Fibroblast of the aortic adventitia (primary cell): ENCODE measurements at regions not wholly inside any gene's neighbourhood (a gene's known extent, or its start where the extent isn't known, plus 50 kb on each side); places are given as distances from the start of the nearest gene placed in this dataset.

Source experiments
- DNase-seq: peaks from one replicate; pipeline ENCODE4 v3.0.0-alpha.2; 2010; ENCODE audit warnings: low read depth
- H3K4me3 ChIP-seq: 2 replicates; pipeline ENCODE4 v1.5.1; 2011; ENCODE audit warnings: low read depth, mild to moderate bottlenecking, control low read depth, low read length, moderate library complexity
- TF ChIP-seq, protein P1 (sequence below): IDR thresholded peaks from 2 replicates; pipeline ENCODE4 v1.5.1; 2011; ENCODE audit warnings: mild to moderate bottlenecking, low read length, control low read depth, inconsistent platforms; ENCODE audit not compliant: insufficient read depth

DNA sequence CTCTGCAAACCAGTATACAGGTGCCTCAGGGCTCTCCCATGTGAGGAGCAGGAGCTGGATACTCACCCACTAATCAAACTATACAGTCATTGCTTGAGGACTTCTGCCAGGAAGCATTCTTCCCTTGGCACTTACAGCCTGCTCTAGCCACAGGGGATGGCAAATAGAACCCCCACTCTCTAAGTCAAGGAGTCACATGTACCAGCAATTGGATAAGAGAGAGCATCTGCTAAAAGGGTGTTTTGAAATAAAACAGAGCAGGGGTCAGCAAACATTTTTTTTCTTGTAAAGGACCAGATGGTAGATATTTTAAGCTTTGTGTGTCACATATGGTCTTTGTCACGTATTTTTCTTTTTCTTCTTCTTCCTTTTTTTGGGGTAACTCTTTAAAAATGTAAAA, 865.2 kb upstream of the GHITM start:
- no peak for DNase-seq
- H3K4me3 ChIP-seq, result no peak overlapping the region
- TF ChIP-seq, protein P1, sequence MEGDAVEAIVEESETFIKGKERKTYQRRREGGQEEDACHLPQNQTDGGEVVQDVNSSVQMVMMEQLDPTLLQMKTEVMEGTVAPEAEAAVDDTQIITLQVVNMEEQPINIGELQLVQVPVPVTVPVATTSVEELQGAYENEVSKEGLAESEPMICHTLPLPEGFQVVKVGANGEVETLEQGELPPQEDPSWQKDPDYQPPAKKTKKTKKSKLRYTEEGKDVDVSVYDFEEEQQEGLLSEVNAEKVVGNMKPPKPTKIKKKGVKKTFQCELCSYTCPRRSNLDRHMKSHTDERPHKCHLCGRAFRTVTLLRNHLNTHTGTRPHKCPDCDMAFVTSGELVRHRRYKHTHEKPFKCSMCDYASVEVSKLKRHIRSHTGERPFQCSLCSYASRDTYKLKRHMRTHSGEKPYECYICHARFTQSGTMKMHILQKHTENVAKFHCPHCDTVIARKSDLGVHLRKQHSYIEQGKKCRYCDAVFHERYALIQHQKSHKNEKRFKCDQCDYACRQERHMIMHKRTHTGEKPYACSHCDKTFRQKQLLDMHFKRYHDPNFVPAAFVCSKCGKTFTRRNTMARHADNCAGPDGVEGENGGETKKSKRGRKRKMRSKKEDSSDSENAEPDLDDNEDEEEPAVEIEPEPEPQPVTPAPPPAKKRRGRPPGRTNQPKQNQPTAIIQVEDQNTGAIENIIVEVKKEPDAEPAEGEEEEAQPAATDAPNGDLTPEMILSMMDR, result no peak

DNA sequence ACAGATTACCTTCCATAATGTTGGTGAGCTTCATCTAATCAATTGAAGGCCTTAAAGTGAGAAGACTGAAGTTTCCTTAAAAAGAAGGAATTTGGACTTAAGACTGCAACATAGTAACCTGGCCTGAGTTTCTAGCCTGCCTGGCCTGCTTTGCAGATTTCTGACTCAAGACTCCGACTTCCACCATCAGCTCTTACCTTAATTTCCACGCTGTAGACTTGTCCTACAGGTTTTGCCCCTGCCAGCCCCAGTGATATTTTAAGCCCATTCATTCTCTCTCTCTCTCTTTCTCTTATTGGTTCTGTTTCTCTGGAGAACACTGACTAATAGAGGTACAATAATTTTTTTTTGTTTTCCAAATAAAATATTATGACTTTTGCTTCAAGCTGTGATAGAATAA, 862.3 kb upstream of the GHITM start:
- DNase-seq, result no peak
- no peak overlapping the region for H3K4me3 ChIP-seq
- TF ChIP-seq, protein P1, result no peak

DNA sequence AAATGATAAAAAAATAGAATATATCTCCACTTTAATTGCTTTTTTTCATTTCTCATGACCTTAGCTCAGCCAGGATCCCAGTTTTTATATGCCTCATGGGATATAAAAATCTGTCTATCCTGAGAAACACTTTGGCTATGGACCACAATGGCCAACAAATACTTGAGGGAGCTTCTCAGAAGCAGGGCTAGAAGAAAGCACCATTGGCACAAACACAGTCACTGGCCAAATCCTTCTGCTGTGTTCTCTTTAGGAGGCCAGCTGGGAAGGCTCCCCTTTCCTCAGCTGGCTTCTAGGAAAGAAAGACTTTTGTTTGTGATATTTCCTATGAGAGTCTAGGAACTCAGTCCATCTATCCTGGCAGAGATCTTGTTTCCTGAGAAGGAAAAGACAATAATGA, 856.2 kb upstream of the GHITM start:
- DNase-seq, result no peak
- no peak overlapping the region for H3K4me3 ChIP-seq
- TF ChIP-seq, protein P1, result no peak

DNA sequence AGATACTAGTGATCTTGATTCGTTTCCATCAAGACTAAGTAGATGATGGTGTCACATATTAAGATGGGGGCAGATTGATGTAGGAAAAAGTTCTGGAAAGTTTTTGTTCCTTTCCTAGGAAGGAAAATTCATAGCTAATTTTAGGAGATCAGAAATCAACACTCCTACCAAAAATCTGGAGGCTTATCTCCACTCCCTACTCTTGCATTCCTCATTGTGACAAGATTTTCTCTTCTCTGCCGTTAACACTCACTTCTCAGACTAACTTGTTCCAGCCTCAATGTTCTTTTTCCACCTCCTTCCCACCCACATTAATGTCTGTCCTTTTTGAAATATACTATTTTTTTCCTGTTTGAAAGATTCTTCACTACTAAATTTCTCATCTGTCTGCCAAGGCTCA, 851.9 kb upstream of the GHITM start:
- no peak for DNase-seq
- no peak overlapping the region for H3K4me3 ChIP-seq
- TF ChIP-seq, protein P1, result no peak

DNA sequence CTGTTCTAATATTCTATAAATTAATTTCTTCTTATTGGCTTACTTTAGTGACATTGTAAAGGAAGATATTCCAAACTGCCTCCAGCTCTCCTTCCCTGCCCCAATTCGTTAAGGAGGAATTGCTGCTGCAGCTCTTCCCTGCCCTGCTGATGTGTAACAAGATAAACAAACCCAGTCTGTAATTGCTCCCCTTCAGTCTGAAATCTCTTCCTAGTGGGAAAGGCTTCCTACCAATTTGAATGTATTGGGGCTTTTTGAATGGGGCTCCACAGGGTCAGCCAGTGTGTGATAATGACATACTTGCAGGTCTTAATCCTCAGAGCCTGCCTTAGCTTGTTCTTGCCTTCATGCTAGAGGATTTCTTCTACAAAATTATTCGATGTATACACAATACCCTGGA, 849.9 kb upstream of the GHITM start:
- no peak overlapping the region for H3K4me3 ChIP-seq
- TF ChIP-seq, protein P1, result no peak
- DNase-seq, result no peak

DNA sequence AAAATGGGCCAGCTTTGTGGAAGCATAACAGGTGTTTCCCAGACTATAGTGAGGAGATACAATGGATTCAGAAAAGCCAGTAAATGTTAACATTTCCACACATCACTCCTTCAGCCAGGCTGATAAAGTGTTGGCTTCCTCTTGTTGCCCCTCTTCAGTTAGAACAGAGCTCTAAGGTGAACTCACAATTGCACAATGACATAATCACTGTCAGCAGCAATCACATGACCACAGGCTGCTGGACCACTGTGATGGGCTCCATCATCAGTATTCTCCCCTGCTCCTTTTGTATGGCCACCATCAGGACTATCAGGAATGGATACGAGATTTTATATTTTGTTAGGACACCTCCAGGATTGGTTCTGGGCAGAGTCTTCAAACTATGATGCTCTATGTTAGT, 849.4 kb upstream of the GHITM start:
- no peak overlapping the region for H3K4me3 ChIP-seq
- TF ChIP-seq, protein P1, result no peak
- DNase-seq, result no peak

DNA sequence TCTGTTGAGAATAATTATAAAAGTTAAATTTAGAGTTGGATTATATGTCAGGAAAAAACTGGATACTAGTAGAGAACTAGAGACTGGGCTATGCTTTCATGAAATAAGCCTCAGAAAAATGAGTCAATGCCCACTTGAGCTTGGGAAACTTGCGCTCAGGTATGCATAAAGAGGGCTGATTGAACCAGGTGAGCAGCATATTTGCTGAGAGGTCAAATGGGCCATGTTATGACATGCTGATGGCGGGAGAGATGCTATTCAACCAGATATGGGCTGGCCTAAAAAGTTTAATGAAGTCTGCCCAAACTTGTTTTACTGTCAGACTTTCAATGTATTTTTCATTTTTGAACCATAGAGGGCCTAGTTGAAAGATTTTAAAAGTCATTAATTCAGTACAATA, 837.6 kb upstream of the GHITM start:
- H3K4me3 ChIP-seq, result no peak overlapping the region
- TF ChIP-seq, protein P1, result no peak
- DNase-seq, result no peak
